Ascending aorta (tissue), 2 donors: ENCODE measurements at regions not wholly inside any gene's neighbourhood (a gene's known extent, or its start where the extent isn't known, plus 50 kb on each side); places are given as distances from the start of the nearest gene placed in this dataset.

Experiments used
- DNase-seq, 2 donors: peaks; one replicate each; pipeline ENCODE4 v3.0.0-alpha.2; 2019; ENCODE audit warnings: low spot score in 2 of 2
- H3K27ac ChIP-seq, 2 donors: fragments of 200-600 bp; sonication (generic); one replicate each; pipeline ENCODE4 v1.5.1; 2016 to 2017; ENCODE audit warnings: mild to moderate bottlenecking in 1 of 2
- H3K27me3 ChIP-seq: fragments of 200-600 bp; sonication (generic); one replicate; pipeline ENCODE4 v1.5.1; 2017
- H3K36me3 ChIP-seq, 2 donors: fragments of 200-600 bp; sonication (generic); one replicate each; pipeline ENCODE4 v1.5.1; 2016
- H3K4me1 ChIP-seq, 2 donors: fragments of 200-600 bp; sonication (generic); one replicate each; pipeline ENCODE4 v1.5.1; 2016 to 2017; ENCODE audit warnings: mild to moderate bottlenecking in 1 of 2
- H3K4me3 ChIP-seq, 2 donors: fragments of 200-600 bp; sonication (generic); one replicate each; pipeline ENCODE4 v1.5.1; 2016 to 2017; ENCODE audit warnings: mild to moderate bottlenecking in 1 of 2
- H3K9me3 ChIP-seq, 2 donors: fragments of 200-600 bp; sonication (generic); one replicate each; pipeline ENCODE4 v1.5.1; 2016
- CTCF ChIP-seq, 3 experiments: fragments of 200-600 bp in 2 of 3; fragments of 450-650 bp in 1 of 3; sonication (generic) in 2 of 3; IDR thresholded peaks; one replicate each; pipeline ENCODE4 v1.5.1; 2016 to 2019; ENCODE audit warnings: antibody characterized with exemption in 3 of 3, mild to moderate bottlenecking in 1 of 3, moderate library complexity in 1 of 3
- intact Hi-C: fragments of 100-400 bp; cut with DNase I; formaldehyde crosslinking; loops from one replicate; pipeline ENCODE4 v1.15.1; 2023

GRCh38 chr12:38384816-38385378 lies 68.3 kb downstream of the ALG10B start:
- Histone ChIP-seq H3K4me1 (no peaks in the 10 kb centered on the region), H3K27me3 (no peaks in the 10 kb centered on the region), H3K4me3 (no peak overlapping the region), H3K9me3 (no peaks in the 10 kb centered on the region), H3K27ac (no peak overlapping the region), H3K36me3 (no peaks in the 10 kb centered on the region)
- intact Hi-C loops: loop anchor here (5.0 kb wide), 1 partner anchor 138 kb away; no protein-coding TSS in a partner anchor
- DNase-seq: no peak
- TF ChIP-seq CTCF (IDR thresholded peaks at IDR 0.05): no peak

GRCh38 chr12:38385486-38385885 lies 68.9 kb downstream of the ALG10B start:
- intact Hi-C loops: no loop called here
- no peaks in the 10 kb centered on the region for H3K36me3 ChIP-seq
- no peak for TF ChIP-seq CTCF (IDR thresholded peaks at IDR 0.05)
- DNase-seq: no peak
- no peaks in the 10 kb centered on the region for H3K27me3 ChIP-seq
- no peaks in the 10 kb centered on the region for H3K9me3 ChIP-seq
- H3K27ac ChIP-seq: no peak overlapping the region
- H3K4me1 ChIP-seq: no peaks in the 10 kb centered on the region
- no peak overlapping the region for H3K4me3 ChIP-seq

- no peak overlapping the region for H3K27ac ChIP-seq
- intact Hi-C loops: no loop called here
Measured at GRCh38 chr12:38386205-38386985, 69.8 kb downstream of the ALG10B start.

GRCh38 chr12:38389614-38390013 lies 73.0 kb downstream of the ALG10B start:
- intact Hi-C loops: no loop called here
- DNase-seq: no peak
- Histone ChIP-seq H3K9me3 (no peaks in the 10 kb centered on the region), H3K27me3 (no peaks in the 10 kb centered on the region), H3K4me3 (no peak overlapping the region), H3K4me1 (no peaks in the 10 kb centered on the region), H3K27ac (no peak overlapping the region), H3K36me3 (no peaks in the 10 kb centered on the region)
- TF ChIP-seq CTCF (IDR thresholded peaks at IDR 0.05): no peak

More at GRCh38 chr12:38386205-38386985, 69.8 kb downstream of the ALG10B start:
- no peaks in the 10 kb centered on the region for H3K27me3 ChIP-seq
- no peaks in the 10 kb centered on the region for H3K4me1 ChIP-seq
- no peak overlapping the region for H3K4me3 ChIP-seq
- no peak for TF ChIP-seq CTCF (IDR thresholded peaks at IDR 0.05)
- no peaks in the 10 kb centered on the region for H3K36me3 ChIP-seq
- no peaks in the 10 kb centered on the region for H3K9me3 ChIP-seq
- no peak for DNase-seq

- no peak for DNase-seq
- H3K27me3 ChIP-seq: no peaks in the 10 kb centered on the region
- intact Hi-C loops: no loop called here
- no peaks in the 10 kb centered on the region for H3K4me1 ChIP-seq
- H3K27ac ChIP-seq: no peak overlapping the region
- TF ChIP-seq CTCF (IDR thresholded peaks at IDR 0.05): no peak
- H3K36me3 ChIP-seq: no peaks in the 10 kb centered on the region
- H3K4me3 ChIP-seq: no peak overlapping the region
- no peaks in the 10 kb centered on the region for H3K9me3 ChIP-seq
Measured at GRCh38 chr12:38391007-38391406, 74.4 kb downstream of the ALG10B start.
